ENCODE measurements at regions not wholly inside any gene's neighbourhood (a gene's known extent, or its start where the extent isn't known, plus 50 kb on each side); places are given as distances from the start of the nearest gene placed in this dataset.

DNA sequence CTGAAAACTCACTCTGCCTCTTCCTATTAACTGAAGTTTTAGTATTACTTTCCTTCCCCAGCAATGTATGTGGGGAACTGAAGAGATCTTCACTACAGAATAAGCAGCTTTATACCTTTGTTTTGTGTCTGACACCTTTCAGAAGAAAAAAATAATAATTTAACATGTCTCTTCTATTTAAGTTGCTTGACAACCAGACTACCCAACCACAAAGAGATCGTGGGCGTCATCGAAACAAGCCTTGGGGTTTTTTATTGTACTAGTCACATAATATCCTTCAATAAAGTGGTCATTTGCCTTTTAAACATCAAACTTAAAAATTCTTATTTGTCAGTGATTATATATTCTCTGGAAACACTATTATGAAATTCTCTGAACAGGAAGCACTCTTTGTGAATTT lies 123.7 kb downstream of the CHD9NB start:
- TF ChIP-seq SP1 (IDR thresholded peaks at IDR 0.05) (no peak), TARDBP (IDR thresholded peaks at IDR 0.05) (no peak), HDGF (IDR thresholded peaks at IDR 0.05; ENCODE audit: borderline replicate concordance) (no peak), FOXM1 (IDR thresholded peaks at IDR 0.05; ENCODE audit: borderline replicate concordance) (no peak), BHLHE40 (IDR thresholded peaks at IDR 0.05; ENCODE audit: borderline replicate concordance) (no peak), ZNF384 (IDR thresholded peaks at IDR 0.05) (no peak), LEF1 (IDR thresholded peaks at IDR 0.05; ENCODE audit: borderline replicate concordance) (no peak), SUZ12 (IDR thresholded peaks at IDR 0.05) (no peak), ELF4 (IDR thresholded peaks at IDR 0.05) (no peak), FOXK2 (IDR thresholded peaks at IDR 0.05) (no peak), ARNT (IDR thresholded peaks at IDR 0.05) (no peak), FOXA1 (IDR thresholded peaks at IDR 0.05) (no peak)
- TF ChIP-seq, protein P1, sequence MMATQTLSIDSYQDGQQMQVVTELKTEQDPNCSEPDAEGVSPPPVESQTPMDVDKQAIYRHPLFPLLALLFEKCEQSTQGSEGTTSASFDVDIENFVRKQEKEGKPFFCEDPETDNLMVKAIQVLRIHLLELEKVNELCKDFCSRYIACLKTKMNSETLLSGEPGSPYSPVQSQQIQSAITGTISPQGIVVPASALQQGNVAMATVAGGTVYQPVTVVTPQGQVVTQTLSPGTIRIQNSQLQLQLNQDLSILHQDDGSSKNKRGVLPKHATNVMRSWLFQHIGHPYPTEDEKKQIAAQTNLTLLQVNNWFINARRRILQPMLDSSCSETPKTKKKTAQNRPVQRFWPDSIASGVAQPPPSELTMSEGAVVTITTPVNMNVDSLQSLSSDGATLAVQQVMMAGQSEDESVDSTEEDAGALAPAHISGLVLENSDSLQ (IDR thresholded peaks at IDR 0.05) = no peak

Data from HEK293T (cell line).